Left ventricle myocardium superior (tissue), 1 donor: ENCODE measurements at regions not wholly inside any gene's neighbourhood (a gene's known extent, or its start where the extent isn't known, plus 50 kb on each side); places are given as distances from the start of the nearest gene placed in this dataset.
"Not testable (repeated sequence)": the region's sequence is repeated elsewhere in the genome, so short reads cannot be mapped to it uniquely, and the experiment has no call there.

ENCODE experiments used
- ATAC-seq: fragments of 200-7000 bp; cut with Tn5 transposase; one replicate; pipeline ENCODE4 v1.9.1; 2020; ENCODE audit warnings: mild to moderate bottlenecking, moderate library complexity
- DNase-seq: peaks from one replicate; pipeline ENCODE4 v3.0.0-alpha.2; 2020
- intact Hi-C: fragments of 100-400 bp; cut with micrococcal nuclease; formaldehyde crosslinking; loops from one replicate; pipeline ENCODE4 v1.11.0; 2022
- donor health status: DM: no; HTN: yes; CAD: no; lungs with severe emphysema.

DNA sequence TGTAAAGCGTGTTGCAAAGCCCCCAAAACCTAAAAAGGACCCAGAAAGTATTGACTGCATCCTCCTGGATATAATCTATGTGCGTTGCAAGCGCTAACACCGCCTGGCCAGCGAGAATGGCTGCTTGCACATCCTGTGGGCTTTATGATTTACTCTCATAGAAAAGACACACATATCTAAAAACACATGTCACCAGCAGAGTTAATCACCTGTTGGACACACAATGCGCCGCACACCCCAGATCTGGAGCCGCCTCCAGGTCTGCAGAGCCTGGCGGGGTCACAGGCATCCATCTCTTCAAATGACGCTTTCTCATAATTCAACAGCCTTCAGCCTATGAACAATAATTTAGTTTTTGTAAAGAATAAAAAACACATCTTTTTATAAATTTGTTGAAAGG, 186.5 kb downstream of the RTP5 start:
- DNase-seq = no peak
- ATAC-seq = no peak
- intact Hi-C loops = no loop called here

DNA sequence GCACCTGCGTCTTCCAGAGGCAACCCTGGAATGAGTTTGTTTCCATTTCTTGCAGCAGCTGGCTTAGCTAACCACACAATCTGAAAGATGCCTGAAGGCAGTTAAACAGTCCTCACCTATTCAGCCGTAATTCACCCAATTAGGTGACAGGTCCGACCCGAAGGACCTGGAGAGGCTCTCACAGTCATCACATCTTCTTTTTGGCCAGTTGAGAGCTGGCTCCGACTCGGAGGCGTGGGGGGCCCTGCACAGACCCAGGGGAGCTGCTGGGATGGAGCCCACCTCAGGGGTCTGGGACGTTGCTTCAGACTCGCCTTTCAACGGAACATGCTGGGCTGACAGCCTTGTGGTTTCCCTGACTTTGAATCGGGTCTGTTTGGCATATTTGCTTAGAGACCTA, 187.3 kb downstream of the RTP5 start:
- ATAC-seq (no peak), DNase-seq (no peak)
- intact Hi-C loops = no loop called here

DNA sequence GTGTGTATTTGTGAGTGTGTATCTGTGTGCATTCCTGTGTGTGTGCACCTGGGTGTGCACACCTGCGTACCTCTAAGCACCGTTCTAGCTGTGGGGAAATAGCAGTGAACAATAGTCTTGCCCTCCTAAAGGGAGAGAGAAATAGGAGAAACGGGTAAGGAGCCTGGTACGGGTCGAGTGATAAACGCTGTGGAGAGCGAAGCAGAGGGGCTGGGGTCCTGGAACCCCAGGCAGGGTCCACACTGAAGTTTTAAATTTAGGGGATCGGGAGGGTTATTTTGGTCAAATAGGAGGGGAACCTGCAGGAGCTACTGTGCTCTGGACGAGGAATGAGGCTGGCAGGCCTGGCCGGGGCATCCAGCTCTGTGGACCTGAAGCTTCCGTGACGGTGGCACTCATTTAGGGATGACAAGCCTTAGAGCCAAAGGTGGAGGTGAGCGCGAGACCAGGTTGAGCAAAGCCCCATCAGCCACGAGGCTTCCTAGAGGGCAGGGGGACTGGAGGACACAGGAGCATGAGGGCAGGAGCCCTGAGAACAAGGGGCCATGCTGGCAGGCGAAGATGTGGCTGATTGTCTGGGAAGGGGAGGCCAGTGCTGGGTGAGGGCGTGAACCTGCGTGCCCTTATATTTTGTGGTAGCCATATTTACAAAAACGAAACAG, 188.0 kb downstream of the RTP5 start:
- intact Hi-C loops = no loop called here
- no peak for ATAC-seq
- no peak for DNase-seq

DNA sequence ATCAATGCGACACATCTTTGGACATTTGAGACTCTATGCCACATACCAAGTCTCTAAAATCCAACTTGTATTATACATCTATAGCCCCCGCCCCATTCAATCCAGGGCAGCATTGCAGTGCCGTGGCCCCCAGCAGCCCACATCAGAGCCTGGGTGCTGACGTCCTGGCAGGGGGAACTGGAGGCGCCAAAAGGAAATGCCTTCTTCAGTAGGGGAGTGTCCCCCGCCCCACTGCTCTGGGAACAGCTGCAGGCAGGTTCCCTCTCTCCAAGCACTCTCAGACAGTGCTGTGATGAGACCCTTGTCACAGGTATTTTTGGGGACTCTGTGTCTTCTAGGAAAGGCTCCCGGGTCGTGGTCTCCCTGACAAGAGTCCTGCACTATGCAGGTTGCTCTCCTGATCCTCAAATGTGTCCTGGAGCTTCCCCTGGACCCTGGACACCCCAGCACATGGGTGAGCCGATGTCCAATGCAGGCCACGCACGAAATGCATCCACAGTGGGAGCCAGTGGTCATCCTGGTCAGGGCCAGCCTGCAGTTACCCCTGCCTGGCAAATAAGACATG, 188.7 kb downstream of the RTP5 start:
- DNase-seq = no peak

DNA sequence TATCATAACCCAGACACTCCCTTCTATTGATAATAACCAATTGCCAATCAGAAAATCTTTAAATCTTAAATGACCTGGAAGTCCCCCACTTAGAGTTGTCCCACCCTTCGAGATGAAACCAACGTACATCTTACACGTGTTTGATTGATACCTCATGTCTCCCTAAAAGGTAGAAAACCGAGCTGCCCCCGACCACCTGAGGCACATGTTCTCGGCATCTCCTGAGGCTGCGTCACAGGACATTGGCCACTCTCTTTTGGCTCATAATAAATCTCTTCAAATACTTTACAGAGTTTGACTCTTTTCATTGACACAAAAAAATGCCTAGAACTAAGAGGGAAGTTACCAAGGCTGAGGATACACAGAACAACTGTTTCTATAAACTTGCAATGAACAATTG, 190.0 kb downstream of the RTP5 start:
- DNase-seq = no peak
- no peak for ATAC-seq
- intact Hi-C loops = no loop called here

More for the DNA sequence above, 188.7 kb downstream of the RTP5 start:
- intact Hi-C loops = no loop called here
- ATAC-seq = no peak

DNA sequence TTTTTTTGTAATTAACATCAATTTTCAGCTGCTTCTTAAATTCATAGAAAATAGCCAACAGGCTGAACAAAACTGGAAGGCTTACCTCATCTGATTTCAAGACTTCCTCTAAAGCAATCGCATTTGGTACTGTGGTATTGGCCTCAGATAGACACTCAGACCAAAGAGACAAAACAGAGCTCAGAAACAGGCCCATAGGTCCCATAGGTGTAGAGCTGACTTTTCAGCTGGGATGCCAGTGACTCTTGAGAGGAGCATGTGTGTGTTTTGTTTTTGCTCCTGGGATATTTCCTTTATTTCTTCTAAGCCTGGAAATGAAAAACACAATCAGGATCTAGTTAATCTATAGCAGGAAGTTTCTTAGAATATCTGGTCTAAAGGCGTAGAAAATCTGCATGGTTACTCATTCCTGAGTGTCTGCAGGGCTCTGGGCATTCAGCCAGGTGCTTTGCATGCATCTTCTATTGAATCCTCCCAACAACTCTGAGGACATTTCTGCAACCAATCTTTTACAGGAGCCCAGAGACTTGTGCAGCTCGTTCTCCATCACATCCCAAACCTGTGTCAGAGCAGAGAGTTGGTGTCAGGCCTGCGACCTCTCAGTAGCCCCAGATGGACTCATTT, 190.8 kb downstream of the RTP5 start:
- intact Hi-C loops = no loop called here
- ATAC-seq (no peak), DNase-seq (no peak)

DNA sequence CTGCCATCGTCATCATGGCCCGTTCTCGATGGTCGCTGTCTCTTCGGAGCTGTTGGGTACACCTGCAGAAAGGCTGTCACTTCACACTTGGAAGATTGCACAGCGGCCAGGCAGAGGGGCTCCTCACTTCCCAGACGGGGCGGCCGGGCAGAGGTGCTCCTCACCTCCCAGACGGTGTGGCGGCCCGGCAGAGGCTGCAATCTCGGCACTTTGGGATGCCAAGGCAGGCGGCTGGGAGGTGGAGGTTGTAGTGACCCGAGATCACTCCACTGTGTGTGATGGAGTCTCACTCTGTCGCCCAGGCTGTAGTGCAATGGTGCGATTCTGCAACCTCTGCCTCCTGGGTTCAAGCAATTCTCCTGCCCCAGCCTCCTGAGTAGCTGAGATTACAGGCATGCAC, 192.4 kb downstream of the RTP5 start:
- DNase-seq, ATAC-seq, intact Hi-C loops: not testable (repeated sequence)

DNA sequence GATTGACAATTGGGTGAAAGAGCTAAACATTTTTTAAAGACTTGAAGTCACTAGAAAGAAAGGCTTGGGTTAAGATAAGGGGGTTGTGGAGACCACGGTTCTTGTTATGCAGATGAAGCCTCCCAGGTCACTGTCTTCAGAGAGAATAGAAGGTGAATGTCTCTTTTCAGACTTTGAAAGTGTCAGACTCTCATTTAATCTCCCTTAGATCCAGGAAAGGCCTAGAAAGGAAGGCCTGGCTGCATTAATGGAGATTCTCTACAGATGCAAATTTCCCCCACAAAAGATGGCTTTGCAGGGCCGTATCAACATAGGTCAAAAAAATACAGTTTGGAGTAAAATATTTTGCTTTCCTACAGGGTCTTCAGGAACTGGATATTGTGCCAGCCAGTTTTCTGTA, 193.9 kb downstream of the RTP5 start:
- intact Hi-C loops = no loop called here
- ATAC-seq = no peak

DNA sequence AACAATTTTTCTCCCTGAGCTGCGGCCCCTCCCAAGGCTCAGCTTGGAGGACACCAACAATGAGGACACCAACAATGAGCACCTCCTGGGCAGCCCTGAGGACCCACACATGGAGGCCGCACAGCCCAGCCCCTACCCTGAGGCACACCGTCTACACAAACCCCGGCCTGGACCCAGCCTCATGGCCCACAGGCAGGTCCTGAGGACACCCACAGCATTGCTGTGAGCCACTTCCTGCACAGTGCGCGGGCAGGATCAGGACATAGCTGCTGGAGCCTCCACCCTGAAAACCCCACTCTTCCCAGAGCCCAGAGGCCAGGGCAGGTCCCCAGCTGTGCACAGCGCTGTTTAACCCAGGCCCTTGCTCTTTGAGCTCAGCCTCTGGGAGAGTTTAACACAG, 194.3 kb downstream of the RTP5 start:
- DNase-seq (no peak), ATAC-seq (no peak)
- intact Hi-C loops = no loop called here

More for the DNA sequence above, 193.9 kb downstream of the RTP5 start:
- DNase-seq = no peak

DNA sequence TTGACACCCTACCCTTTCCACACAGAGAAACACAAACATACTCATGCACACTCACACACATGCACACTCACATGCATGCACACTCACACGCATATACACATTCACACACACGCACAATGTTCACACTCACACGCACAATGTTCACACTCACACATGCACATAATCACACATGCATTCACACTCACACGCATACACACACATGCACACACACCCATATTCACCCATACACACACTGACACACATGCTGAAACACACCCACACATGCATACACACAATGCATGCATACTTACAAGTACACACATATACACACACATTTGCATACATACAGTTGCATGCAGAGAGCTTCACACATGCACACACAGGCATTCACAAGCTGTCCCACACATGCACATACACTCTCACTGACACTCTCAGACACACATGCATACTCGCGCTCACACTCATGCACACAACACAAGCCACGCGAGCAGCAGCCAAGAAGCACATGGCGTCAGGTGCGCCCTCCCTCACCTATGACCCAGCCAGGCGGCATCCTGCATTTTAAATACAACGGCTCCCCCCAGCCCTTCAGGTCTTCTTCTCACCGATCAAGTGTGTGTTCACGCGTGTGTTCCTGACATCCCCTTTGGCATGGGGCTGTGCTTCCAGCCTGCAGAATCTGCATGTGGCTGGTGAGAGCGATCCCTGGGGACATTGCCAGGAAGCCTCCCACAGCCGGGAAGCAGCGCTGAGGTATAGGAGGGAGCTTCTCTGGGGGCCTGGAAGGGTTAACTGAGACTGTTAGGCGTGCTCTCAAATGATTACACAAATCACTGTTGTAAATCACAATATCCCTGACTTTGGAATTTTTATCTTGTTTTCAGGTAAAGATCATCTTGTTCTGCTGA, 195.1 kb downstream of the RTP5 start:
- intact Hi-C loops = no loop called here
- DNase-seq (no peak), ATAC-seq (no peak)

DNA sequence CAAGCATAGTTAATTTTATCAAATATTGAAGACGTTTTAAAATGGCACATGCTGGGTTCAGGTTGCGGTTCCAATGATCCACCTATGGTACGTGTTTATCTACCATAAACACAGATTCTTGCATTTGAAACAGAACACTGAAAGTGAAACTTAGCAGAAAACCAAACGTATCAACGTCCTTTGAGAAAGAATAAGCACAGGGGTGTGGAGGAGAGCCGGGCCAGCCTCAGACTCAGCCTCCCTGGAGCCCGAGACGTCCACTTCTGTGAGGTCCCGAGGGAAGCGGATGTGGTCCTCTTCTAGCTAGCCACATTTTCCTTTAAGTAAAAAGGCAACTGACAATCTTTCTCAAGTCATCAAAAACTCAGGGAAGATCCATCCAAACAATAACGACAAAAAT, 195.9 kb downstream of the RTP5 start:
- ATAC-seq (no peak), DNase-seq (no peak)
- intact Hi-C loops = no loop called here

DNA sequence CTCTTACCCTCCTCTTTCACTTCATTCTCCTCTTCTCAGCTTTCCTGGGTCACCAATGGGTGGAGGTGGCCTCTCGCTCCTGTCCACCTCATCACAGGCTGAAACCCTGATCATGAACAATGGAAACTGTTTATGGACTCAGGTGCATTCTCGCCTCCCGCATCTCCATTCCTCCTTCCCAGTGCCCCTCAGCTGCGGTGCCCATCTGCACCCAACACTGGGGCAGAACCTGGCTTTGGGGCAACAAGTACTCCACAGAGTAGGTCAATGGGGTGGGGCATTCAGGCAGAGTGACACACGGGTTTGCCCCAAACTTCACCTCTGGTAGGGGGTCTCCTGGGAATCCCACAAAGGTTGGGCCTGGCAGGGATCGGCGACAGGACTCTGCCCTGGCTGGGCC, 199.5 kb downstream of the RTP5 start:
- intact Hi-C loops = no loop called here
- DNase-seq = no peak

DNA sequence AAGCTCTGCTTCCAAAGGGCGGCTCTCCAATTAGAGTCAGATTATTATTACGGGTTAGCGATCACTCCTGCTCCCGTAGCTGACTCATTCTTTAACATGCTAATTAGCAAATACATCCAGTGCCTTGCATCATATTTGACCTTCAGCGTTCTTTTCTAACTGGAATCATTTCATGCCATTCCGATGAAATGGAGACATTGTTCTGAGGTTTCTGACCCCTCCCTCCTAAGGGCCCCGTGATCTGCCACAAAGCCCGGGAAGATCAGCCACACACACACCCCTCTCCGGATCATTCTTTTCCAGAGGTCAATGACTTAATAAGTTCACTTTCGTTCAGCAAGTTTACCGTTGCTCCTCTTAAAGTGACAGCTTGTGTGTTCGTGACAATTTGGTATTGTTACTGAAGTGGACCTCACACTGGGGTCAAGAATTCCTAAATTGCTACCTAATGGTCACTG, 200.4 kb downstream of the RTP5 start:
- intact Hi-C loops, DNase-seq: not testable (repeated sequence)
- ATAC-seq = peak; percentile 46

More for the DNA sequence above, 199.5 kb downstream of the RTP5 start:
- no peak for ATAC-seq

DNA sequence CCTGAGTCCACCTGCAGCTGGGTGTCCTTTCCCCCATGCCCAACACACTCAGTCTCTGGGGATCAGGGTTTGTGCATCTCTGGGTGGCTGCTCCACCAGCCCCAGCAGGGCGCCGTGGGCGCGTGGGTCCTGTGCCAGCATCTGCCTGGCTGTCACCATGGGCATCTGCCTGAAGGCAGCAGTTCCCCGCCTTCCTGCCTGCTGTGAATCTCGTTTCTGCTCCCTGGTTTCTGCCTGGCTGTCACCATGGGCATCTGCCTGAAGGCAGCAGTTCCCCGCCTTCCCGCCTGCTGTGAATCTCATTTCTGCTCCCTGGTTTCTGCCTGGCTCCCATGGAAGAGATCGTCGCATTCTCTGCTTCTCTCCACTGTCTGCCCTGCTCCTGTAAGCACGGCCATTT, 201.2 kb downstream of the RTP5 start:
- ATAC-seq, intact Hi-C loops, DNase-seq: not testable (repeated sequence)

DNA sequence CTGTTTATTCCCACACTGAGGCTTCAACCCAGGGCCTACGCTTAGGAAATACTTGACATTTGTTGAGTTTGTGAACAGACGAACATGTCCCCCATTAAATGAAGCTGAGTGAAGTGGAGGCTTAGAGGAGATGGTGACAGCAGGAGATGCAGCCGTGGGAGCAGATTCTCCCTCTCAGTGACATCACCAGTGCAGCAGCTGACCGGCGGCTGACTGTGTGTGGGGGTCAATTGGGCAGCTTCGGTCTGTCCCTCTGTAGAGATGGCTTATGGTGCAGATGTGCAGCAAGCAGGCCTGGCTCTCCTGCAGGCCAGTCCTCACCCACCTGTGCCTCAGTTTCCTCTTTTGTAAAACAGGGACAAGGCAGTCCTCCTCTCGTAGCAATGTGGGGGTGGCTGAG, 201.8 kb downstream of the RTP5 start:
- intact Hi-C loops, ATAC-seq, DNase-seq: not testable (repeated sequence)

DNA sequence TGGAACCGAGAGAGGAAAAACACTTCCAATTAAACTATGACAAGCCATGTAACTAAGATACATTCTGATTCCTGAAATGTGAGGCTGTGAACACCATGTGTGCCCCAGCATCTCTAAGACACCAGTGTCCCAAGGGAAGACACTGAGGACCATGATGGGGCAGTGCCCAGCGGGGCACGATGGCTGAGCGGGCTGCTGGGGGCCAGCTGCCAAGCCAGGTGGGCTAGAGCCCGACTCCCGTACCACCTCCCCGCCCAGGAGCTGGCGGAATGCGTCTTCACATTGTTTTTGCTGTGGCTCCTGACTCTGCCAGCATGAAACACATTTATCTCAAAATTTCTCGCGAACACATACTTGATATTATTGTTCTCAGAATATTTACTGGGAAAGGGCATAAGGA, 202.4 kb downstream of the RTP5 start:
- ATAC-seq, DNase-seq, intact Hi-C loops: not testable (repeated sequence)

DNA sequence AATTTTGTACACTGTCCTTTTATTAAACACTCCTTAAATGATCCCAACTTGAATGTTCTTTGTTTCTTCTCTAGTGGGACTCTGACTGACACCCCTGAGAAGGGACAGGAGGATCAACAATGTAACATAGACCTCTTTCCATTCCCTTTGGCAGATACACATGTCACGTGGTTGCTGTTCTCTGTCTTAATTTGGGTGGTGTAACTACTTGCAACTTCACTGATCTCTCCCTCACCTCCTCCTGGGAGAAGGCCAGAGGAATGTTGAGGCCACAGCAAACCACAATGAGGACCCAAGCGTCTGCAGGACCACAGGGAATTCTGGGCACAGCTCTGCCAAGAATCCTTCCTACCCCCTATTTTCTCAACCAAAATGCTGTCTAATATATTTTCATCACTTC, 205.6 kb downstream of the RTP5 start:
- no peak for DNase-seq
- peak; percentile 39 for ATAC-seq
- intact Hi-C loops = no loop called here

DNA sequence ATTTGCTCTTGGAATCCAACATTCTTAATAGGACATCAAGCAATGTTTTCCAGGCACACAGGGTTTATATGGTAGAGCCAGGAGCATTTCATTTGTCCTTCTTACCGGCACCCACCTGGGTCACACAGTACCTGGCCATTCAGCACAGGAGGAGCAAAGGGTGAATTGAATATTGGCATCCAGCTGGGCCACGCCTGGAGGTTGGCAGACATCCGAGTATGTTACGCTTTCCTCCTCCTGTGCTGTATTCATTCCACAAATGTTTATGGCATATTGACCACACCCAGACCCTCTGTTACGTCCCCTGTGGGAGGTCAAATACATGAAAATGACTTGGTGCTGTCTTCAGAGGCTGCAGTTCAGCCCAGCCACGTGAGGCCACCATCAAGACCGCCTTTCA, 206.2 kb downstream of the RTP5 start:
- DNase-seq (no peak), ATAC-seq (no peak)
- intact Hi-C loops = no loop called here

DNA sequence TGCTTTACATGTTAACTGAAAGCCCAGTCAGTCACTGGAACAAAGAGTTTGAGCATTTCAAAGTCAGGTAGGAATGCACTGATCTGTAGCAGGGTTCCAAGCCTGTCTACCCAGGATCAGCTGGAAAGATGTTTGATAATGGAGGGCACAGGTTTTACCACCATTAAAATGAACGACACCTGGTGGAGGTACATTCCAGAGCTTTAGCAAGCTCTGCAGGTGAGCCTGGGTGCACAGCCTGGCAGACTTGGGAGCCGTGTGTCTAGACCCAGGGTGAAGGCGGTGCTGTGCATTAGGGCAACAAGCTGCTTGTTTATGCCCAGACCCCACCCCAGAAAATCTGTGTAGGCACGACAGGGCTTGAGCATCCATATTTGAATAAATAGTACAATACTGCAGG, 206.7 kb downstream of the RTP5 start:
- ATAC-seq, DNase-seq, intact Hi-C loops: not testable (repeated sequence)

DNA sequence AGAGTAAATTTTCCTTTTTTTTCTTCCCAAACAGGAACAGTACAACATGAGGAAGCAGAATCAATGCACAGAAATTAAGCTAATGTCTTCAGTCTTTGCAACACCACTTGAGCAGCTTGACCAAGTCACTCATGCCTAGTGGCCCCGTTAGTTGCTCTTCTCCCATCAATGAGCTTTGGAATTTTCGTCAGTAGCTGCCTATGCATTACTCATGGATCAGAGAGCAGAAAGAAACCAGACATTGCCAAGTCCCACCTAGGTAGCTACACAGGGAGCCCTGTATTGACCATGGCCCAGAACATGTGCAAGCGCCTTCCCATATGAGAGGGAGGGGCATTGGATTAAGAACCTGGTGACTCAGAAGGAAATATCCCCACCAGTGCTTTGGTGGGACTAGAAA, 208.9 kb downstream of the RTP5 start:
- ATAC-seq, intact Hi-C loops, DNase-seq: not testable (repeated sequence)
